Activated CD4-positive, alpha-beta T cell treated with anti-CD3 and anti-CD28 coated beads, Interleukin-2, amount 50 U/mL, for 16 hours (primary cell): ENCODE measurements at regions not wholly inside any gene's neighbourhood (a gene's known extent, or its start where the extent isn't known, plus 50 kb on each side); places are given as distances from the start of the nearest gene placed in this dataset.
"Not testable (repeated sequence)": the region's sequence is repeated elsewhere in the genome, so short reads cannot be mapped to it uniquely, and the experiment has no call there.

Source experiments
- DNase-seq: peaks from one replicate; pipeline ENCODE4 v3.0.0-alpha.2; 2020

- DNase-seq = no peak
These were observed 181.6 kb upstream of the RASGRP1 start for GRCh38 chr15:38746211-38746610.

- no peak for DNase-seq
These were observed 184.1 kb upstream of the RASGRP1 start for GRCh38 chr15:38748710-38749109.

- no peak for DNase-seq
These were observed 186.2 kb upstream of the RASGRP1 start for GRCh38 chr15:38750786-38751185.

GRCh38 chr15:38755718-38756117, 191.1 kb upstream of the RASGRP1 start:
- no peak for DNase-seq

- DNase-seq = no peak
These were observed 191.8 kb upstream of the RASGRP1 start for GRCh38 chr15:38756441-38756840.

- no peak for DNase-seq
These were observed 193.4 kb upstream of the RASGRP1 start for GRCh38 chr15:38758043-38758442.

- no peak for DNase-seq
These were observed 197.1 kb upstream of the RASGRP1 start for GRCh38 chr15:38761681-38762080.

GRCh38 chr15:38768970-38769369, 204.4 kb upstream of the RASGRP1 start:
- no peak for DNase-seq

- DNase-seq = no peak
These were observed 204.9 kb upstream of the RASGRP1 start for GRCh38 chr15:38769492-38769891.

- DNase-seq = not testable (repeated sequence)
These were observed 209.5 kb upstream of the RASGRP1 start for GRCh38 chr15:38774076-38774475.

- no peak for DNase-seq
These were observed 216.6 kb upstream of the RASGRP1 start for GRCh38 chr15:38781196-38781595.

GRCh38 chr15:38782156-38782555, 217.5 kb upstream of the RASGRP1 start:
- no peak for DNase-seq

GRCh38 chr15:38788918-38789317, 224.3 kb upstream of the RASGRP1 start:
- no peak for DNase-seq

- no peak for DNase-seq
These were observed 225.0 kb upstream of the RASGRP1 start for GRCh38 chr15:38789566-38789965.

- no peak for DNase-seq
These were observed 228.7 kb upstream of the RASGRP1 start for GRCh38 chr15:38793206-38793810.

GRCh38 chr15:38795471-38796245, 231.0 kb upstream of the RASGRP1 start:
- DNase-seq = no peak

GRCh38 chr15:38796589-38796988, 232.0 kb upstream of the RASGRP1 start:
- no peak for DNase-seq

GRCh38 chr15:38797506-38797905, 232.9 kb upstream of the RASGRP1 start:
- DNase-seq = not testable (repeated sequence)

GRCh38 chr15:38799202-38799601, 234.6 kb upstream of the RASGRP1 start:
- not testable (repeated sequence) for DNase-seq

GRCh38 chr15:38809621-38810020, 245.0 kb upstream of the RASGRP1 start:
- no peak for DNase-seq

GRCh38 chr15:38810686-38811085, 246.1 kb upstream of the RASGRP1 start:
- DNase-seq = no peak

- DNase-seq = not testable (repeated sequence)
These were observed 249.6 kb upstream of the RASGRP1 start for GRCh38 chr15:38814254-38814653.

- no peak for DNase-seq
These were observed 250.3 kb upstream of the RASGRP1 start for GRCh38 chr15:38814891-38815290.

- peak; percentile 82 for DNase-seq
These were observed 253.0 kb upstream of the RASGRP1 start for GRCh38 chr15:38817427-38818156.
